K562 (cell line): ENCODE measurements at regions not wholly inside any gene's neighbourhood (a gene's known extent, or its start where the extent isn't known, plus 50 kb on each side); places are given as distances from the start of the nearest gene placed in this dataset.

Experiments
- ATAC-seq: fragments of 200-7000 bp; cut with Tn5 transposase; 3 replicates; pipeline ENCODE4 v1.9.1; 2020; ENCODE audit warnings: moderate library complexity
- BruUV-seq: library from RNA; stranded (reverse); fragments of 400-500 nt; replicated peaks from 2 replicates; lab custom pipeline; 2021; lab: Mats Ljungman, UMichigan
- CTCF ChIA-PET: fragments of 300-600 bp; formaldehyde crosslinking; extraction: SDS; loops from one replicate; lab custom pipeline; 2021; ENCODE audit warnings: low intra/inter-chr PET ratio; lab: Yijun Ruan, JAX
- POLR2A ChIA-PET: fragments of 300-600, 350-650 bp; sonication (Branson Sonifier 250); formaldehyde crosslinking; extraction: SDS; loops from one replicate; lab custom pipeline; 2021; ENCODE audit warnings: antibody characterized with exemption, inconsistent platforms; lab: Yijun Ruan, JAX
- DNase-seq, 4 experiments: peaks; one replicate each; pipeline versions ENCODE4 v3.0.0 to v3.0.0-alpha.2; 2011 to 2018; ENCODE audit warnings: low spot score in 3 of 4, mixed read lengths in 3 of 4; ENCODE audit errors: extremely low read depth in 1 of 4
- FAIRE-seq: peaks from 2 replicates; lab custom pipeline; 2011; peaks lifted over from hg19 to GRCh38; lab: Jason Lieb, UNC
- H2AFZ ChIP-seq: 2 replicates; pipeline ENCODE4 v1.6.0; 2011; ENCODE audit warnings: low read depth, low read length, control low read depth, inconsistent platforms
- H3K27ac ChIP-seq: fragments of 200-600 bp; 3 replicates; pipeline ENCODE4 v1.8.0; 2011; ENCODE audit warnings: low read depth, mild to moderate bottlenecking, control low read depth, inconsistent platforms, low read length, moderate library complexity, mixed read lengths; ENCODE audit errors: extremely low read depth
- H3K27me3 ChIP-seq, 2 experiments: fragments of 300-600 bp in 1 of 2; 2 replicates in 1 of 2; 3 replicates in 1 of 2; pipeline versions ENCODE4 v1.6.0 to v1.8.0; 2011; ENCODE audit warnings: inconsistent platforms in 2 of 2, low read length in 2 of 2, mild to moderate bottlenecking in 1 of 2, mixed read lengths in 1 of 2, moderate library complexity in 1 of 2; ENCODE audit not compliant: control insufficient read depth in 2 of 2, insufficient read depth in 2 of 2
- H3K36me3 ChIP-seq: fragments of 300-600 bp; 3 replicates; pipeline ENCODE4 v1.8.0; 2011; ENCODE audit warnings: mild to moderate bottlenecking, low read length, inconsistent platforms; ENCODE audit not compliant: control insufficient read depth, insufficient read depth
- H3K4me1 ChIP-seq, 2 experiments: fragments of 200-600 bp in 1 of 2; replicated peaks in 1 of 2; 2 replicates in 1 of 2; 3 replicates in 1 of 2; pipeline versions ENCODE4 v1.5.1 to v1.8.0; 2011; ENCODE audit warnings: inconsistent platforms in 2 of 2, low read length in 2 of 2, mild to moderate bottlenecking in 1 of 2, mixed read lengths in 1 of 2, moderate library complexity in 1 of 2; ENCODE audit not compliant: control insufficient read depth in 2 of 2, insufficient read depth in 2 of 2
- H3K4me2 ChIP-seq: 2 replicates; pipeline ENCODE4 v1.6.1; 2011; ENCODE audit warnings: low read length, control low read depth, inconsistent platforms, mixed read lengths; ENCODE audit not compliant: insufficient read depth
- H3K4me3 ChIP-seq: fragments of 200-600 bp; sonication (generic), shearing (Covaris generic); 2 replicates; pipeline ENCODE4 v1.5.1; 2016; ENCODE audit warnings: control low read depth, inconsistent platforms
- H3K79me2 ChIP-seq: fragments of 200-600 bp; 3 replicates; pipeline ENCODE4 v1.8.0; 2011; ENCODE audit warnings: low read length, inconsistent platforms; ENCODE audit not compliant: control insufficient read depth, insufficient read depth
- H3K9ac ChIP-seq, 2 experiments: 2 replicates each; pipeline versions ENCODE4 v1.6.0 to v1.6.1; 2011; ENCODE audit warnings: low read depth in 2 of 2, low read length in 2 of 2, control low read depth in 1 of 2, inconsistent platforms in 1 of 2, mild to moderate bottlenecking in 1 of 2, mixed read lengths in 1 of 2; ENCODE audit not compliant: insufficient read depth in 1 of 2
- H3K9me1 ChIP-seq: one replicate; pipeline ENCODE4 v1.6.0; 2011; ENCODE audit warnings: inconsistent platforms, mild to moderate bottlenecking, low read length, moderate library complexity; ENCODE audit not compliant: control insufficient read depth, insufficient read depth
- H3K9me3 ChIP-seq: replicated peaks from 2 replicates; pipeline ENCODE4 v1.5.1; 2011; ENCODE audit warnings: low read depth, low read length, inconsistent platforms; ENCODE audit not compliant: control insufficient read depth, insufficient read depth
- H4K20me1 ChIP-seq: replicated peaks from 2 replicates; pipeline ENCODE4 v1.6.1; 2011; ENCODE audit warnings: low read length, inconsistent platforms, mixed read lengths; ENCODE audit not compliant: control insufficient read depth, insufficient read depth
- E2F4 ChIP-seq: sonication (generic); formaldehyde crosslinking; IDR thresholded peaks from 2 replicates; pipeline ENCODE4 v1.8.0; 2022; ENCODE audit warnings: mild to moderate bottlenecking, low read depth, missing genetic modification reagents
- FOXP1 ChIP-seq: sonication (generic); formaldehyde crosslinking; IDR thresholded peaks from 2 replicates; pipeline ENCODE4 v1.8.0; 2022; ENCODE audit warnings: mild to moderate bottlenecking, missing genetic modification reagents
- PTRF ChIP-seq: fragments of 450-650 bp; IDR thresholded peaks from 2 replicates; pipeline ENCODE4 v1.6.1; 2016; ENCODE audit warnings: mild to moderate bottlenecking, missing genetic modification characterization, missing compliant biosample characterization
- SIRT6 ChIP-seq: IDR thresholded peaks from one replicate; pipeline ENCODE4 v1.6.1; 2012; ENCODE audit warnings: low read depth, mild to moderate bottlenecking, control low read depth, inconsistent platforms, low read length, moderate library complexity
- SMARCE1 ChIP-seq: fragments of 450-650 bp; IDR thresholded peaks from 2 replicates; pipeline ENCODE4 v1.7.1; 2016; ENCODE audit warnings: mild to moderate bottlenecking
- TCF7L2 ChIP-seq: fragments of 150-350 bp; IDR thresholded peaks from 2 replicates; pipeline ENCODE4 v1.6.1; 2016; ENCODE audit warnings: low read depth, mild to moderate bottlenecking, low read length, moderate library complexity
- THAP12 ChIP-seq: fragments of 250-450 bp; sonication (Bioruptor Pico); IDR thresholded peaks from 2 replicates; pipeline ENCODE4 v1.9.0; 2021; ENCODE audit warnings: mild to moderate bottlenecking, inconsistent platforms
- WGBS: fragments of 100-300 bp; shearing (Covaris generic); methylation state at CpG from one replicate; pipeline ENCODE4 v1.1.6; 2016; ENCODE audit warnings: low coverage, mixed read lengths; ENCODE audit not compliant: insufficient coverage; ENCODE audit errors: missing lambda C conversion rate; 5-methylcytosine and 5-hydroxymethylcytosine counted together
- in situ Hi-C: fragments of 300-500 bp; cut with MboI; formaldehyde crosslinking; loops from 4 replicates; pipeline ENCODE4 v1.15.0; 2018; ENCODE audit warnings: inconsistent platforms, mixed read lengths
- intact Hi-C: fragments of 100-400 bp; cut with micrococcal nuclease; formaldehyde crosslinking; loops from 2 replicates; pipeline ENCODE4 v1.14.2; 2022

GRCh38 chr4:189073739-189074138 lies 866.9 kb upstream of the FRG1 start:
- Histone ChIP-seq H3K79me2 (no peaks in the 10 kb centered on the region), H3K4me2 (no peak overlapping the region), H3K36me3 (no peaks in the 10 kb centered on the region), H3K27me3 (no peaks in the 10 kb centered on the region), H2AFZ (no peak overlapping the region), H3K4me3 (no peak overlapping the region), H3K9me3 (no peaks in the 10 kb centered on the region; the same call in 1 of the 2 replicates), H3K27ac (no peak overlapping the region), H3K9me1 (no peaks in the 10 kb centered on the region), H3K4me1 (no peaks in the 10 kb centered on the region), H4K20me1 (no peaks in the 10 kb centered on the region), H3K9ac (no peak overlapping the region)
- no peak for DNase-seq
- in situ Hi-C loops, result no loop called here
- no peak for ATAC-seq
- FAIRE-seq, result no peak
- POLR2A ChIA-PET, result no interaction called here
- no TSS peak for BruUV-seq
- CTCF ChIA-PET, result no interaction called here
- no peak for TF ChIP-seq FOXP1 (CRISPR knock-in tag)
- TF ChIP-seq E2F4 (CRISPR knock-in tag), result no peak
- TF ChIP-seq TCF7L2, result no peak
- no peak for TF ChIP-seq PTRF
- no peak for TF ChIP-seq THAP12 (CRISPR knock-in tag)
- TF ChIP-seq SMARCE1, result no peak
- no peak for TF ChIP-seq SIRT6
- intact Hi-C loops, result no loop called here
- WGBS, result 0% methylated on average over 6 of the region's 6 CpGs
